Tibial nerve (tissue), 3 donors: ENCODE measurements at regions not wholly inside any gene's neighbourhood (a gene's known extent, or its start where the extent isn't known, plus 50 kb on each side); places are given as distances from the start of the nearest gene placed in this dataset.

Experiments used
- CTCF ChIP-seq, 5 experiments: fragments of 200-600 bp in 3 of 5; fragments of 450-650 bp in 2 of 5; sonication (generic) in 3 of 5; IDR thresholded peaks; one replicate each; pipeline ENCODE4 v1.5.1; 2016 to 2019; ENCODE audit warnings: antibody characterized with exemption in 5 of 5, mild to moderate bottlenecking in 3 of 5, moderate library complexity in 2 of 5
- POLR2A ChIP-seq, 2 donors: fragments of 450-650 bp; IDR thresholded peaks; one replicate each; pipeline ENCODE4 v1.6.1; 2017; ENCODE audit warnings: antibody characterized with exemption in 2 of 2, mild to moderate bottlenecking in 2 of 2, moderate library complexity in 2 of 2

GRCh38 chr5:165607026-165607425, 2101.6 kb downstream of the MAT2B start:
- no peak for TF ChIP-seq CTCF (IDR thresholded peaks at IDR 0.05)
- no peak for TF ChIP-seq POLR2A (IDR thresholded peaks at IDR 0.05)
